Lower lobe of right lung (tissue), 2 donors: ENCODE measurements at regions not wholly inside any gene's neighbourhood (a gene's known extent, or its start where the extent isn't known, plus 50 kb on each side); places are given as distances from the start of the nearest gene placed in this dataset.

Experiments
- ATAC-seq, 2 donors: fragments of 200-7000 bp; cut with Tn5 transposase; one replicate each; pipeline ENCODE4 v1.9.1; 2020 to 2022; ENCODE audit warnings: mild to moderate bottlenecking in 2 of 2, moderate library complexity in 2 of 2
- DNase-seq: peaks from one replicate; pipeline ENCODE4 v3.0.0-alpha.2; 2020
- H3K27ac ChIP-seq: fragments of 200-600 bp; one replicate; pipeline ENCODE4 v1.8.0; 2022
- H3K27me3 ChIP-seq: fragments of 200-600 bp; one replicate; pipeline ENCODE4 v1.8.0; 2022; ENCODE audit warnings: low read depth
- H3K36me3 ChIP-seq: fragments of 200-600 bp; one replicate; pipeline ENCODE4 v1.8.0; 2022; ENCODE audit warnings: mild to moderate bottlenecking
- H3K4me1 ChIP-seq: fragments of 200-600 bp; one replicate; pipeline ENCODE4 v1.8.0; 2022
- H3K4me3 ChIP-seq: fragments of 200-600 bp; one replicate; pipeline ENCODE4 v1.8.0; 2022; ENCODE audit warnings: mild to moderate bottlenecking
- H3K9me3 ChIP-seq: fragments of 200-600 bp; one replicate; pipeline ENCODE4 v1.8.0; 2022
- CTCF ChIP-seq: fragments of 200-600 bp; IDR thresholded peaks from one replicate; pipeline ENCODE4 v1.8.0; 2022; ENCODE audit warnings: antibody characterized with exemption, mild to moderate bottlenecking
- intact Hi-C: fragments of 100-400 bp; cut with DNase I; formaldehyde crosslinking; loops from one replicate; pipeline ENCODE4 v1.11.0; 2022
- donor health status: DM: no; HTN: yes; CAD: no; lungs with severe emphysema.

GRCh38 chr2:136168720-136169119 lies 50.8 kb upstream of the CXCR4 start:
- Histone ChIP-seq H3K4me3 (no peak overlapping the region), H3K4me1 (peaks cover 3% of the 10 kb centered on the region), H3K9me3 (no peaks in the 10 kb centered on the region), H3K27ac (no peak overlapping the region), H3K27me3 (no peaks in the 10 kb centered on the region), H3K36me3 (no peaks in the 10 kb centered on the region)
- ATAC-seq = no peak
- no peak for DNase-seq
- intact Hi-C loops = no loop called here
- no peak for TF ChIP-seq CTCF

- DNase-seq = no peak
- Histone ChIP-seq H3K4me1 (peaks cover 3% of the 10 kb centered on the region), H3K27ac (no peak overlapping the region), H3K27me3 (no peaks in the 10 kb centered on the region), H3K36me3 (no peaks in the 10 kb centered on the region), H3K4me3 (no peak overlapping the region), H3K9me3 (no peaks in the 10 kb centered on the region)
- no peak for ATAC-seq
- intact Hi-C loops = no loop called here
- no peak for TF ChIP-seq CTCF
These were observed 49.9 kb upstream of the CXCR4 start for GRCh38 chr2:136167721-136168475.
